ENCODE measurements at regions not wholly inside any gene's neighbourhood (a gene's known extent, or its start where the extent isn't known, plus 50 kb on each side); places are given as distances from the start of the nearest gene placed in this dataset.

DNA sequence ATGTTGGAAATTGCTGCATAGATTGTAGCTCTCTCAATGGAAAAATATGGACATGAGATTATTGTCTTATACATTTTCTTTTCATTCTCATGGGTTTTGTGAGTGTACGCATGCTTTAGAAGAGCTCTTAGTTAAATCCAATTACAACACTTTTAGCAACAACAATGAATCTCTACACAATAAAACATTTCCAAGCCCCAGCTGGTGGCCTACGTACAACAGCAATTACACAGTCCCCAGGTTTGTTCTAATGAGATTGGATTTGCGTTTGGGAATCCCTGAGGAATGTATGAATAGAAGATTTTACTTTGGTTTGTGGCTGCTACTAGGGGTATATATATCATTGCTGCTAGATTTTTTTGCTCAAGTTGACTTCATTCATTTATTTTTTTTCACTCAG, 98.6 kb downstream of the FHDC1 start:
- no CpG with 5 or more reads among the region's 3 CpGs for WGBS (ENCODE audit: extremely low coverage, insufficient coverage, low lambda C conversion rate)
- Histone ChIP-seq H3K36me3 (ENCODE audit: control insufficient read depth, insufficient read depth, low read length) (no peaks in the 10 kb centered on the region), H3K4me1 (ENCODE audit: control insufficient read depth, low read depth, low read length) (no peaks in the 10 kb centered on the region), H2BK5ac (ENCODE audit: low read length) (no peak overlapping the region), H3K4me3 (ENCODE audit: low read length) (no peak overlapping the region), H4K8ac (ENCODE audit: low read depth, low read length) (no peak overlapping the region), H2BK15ac (replicated peaks; ENCODE audit: low read depth) (no peak overlapping the region), H3K27me3 (ENCODE audit: insufficient read depth, low read length, poor library complexity) (no peaks in the 10 kb centered on the region), H2BK120ac (ENCODE audit: low read depth, low read length) (no peak overlapping the region), H3K23ac (ENCODE audit: low read length) (no peak overlapping the region), H2AK5ac (ENCODE audit: low read length) (no peak overlapping the region), H4K5ac (ENCODE audit: low read length) (no peak overlapping the region), H3K27ac (ENCODE audit: low read depth, low read length) (no peak overlapping the region), H3K79me1 (ENCODE audit: low read length) (no peaks in the 10 kb centered on the region), H3K18ac (ENCODE audit: low read length) (no peak overlapping the region), H3K4me2 (ENCODE audit: low read length) (no peak overlapping the region), H3K56ac (ENCODE audit: low read length) (no peak overlapping the region), H3K4ac (ENCODE audit: low read depth, low read length) (no peak overlapping the region), H3K9ac (ENCODE audit: low read length) (no peak overlapping the region), H3K79me2 (ENCODE audit: control insufficient read depth, insufficient read depth, low read length) (no peaks in the 10 kb centered on the region)
- no peak for DNase-seq

GRCh38 chr4:153036931-153037482, 100.9 kb downstream of the FHDC1 start:
- Histone ChIP-seq H2BK15ac (replicated peaks; ENCODE audit: low read depth) (no peak overlapping the region), H3K79me1 (ENCODE audit: low read length) (no peaks in the 10 kb centered on the region), H3K18ac (ENCODE audit: low read length) (no peak overlapping the region), H3K36me3 (ENCODE audit: control insufficient read depth, insufficient read depth, low read length) (no peaks in the 10 kb centered on the region), H3K23ac (ENCODE audit: low read length) (no peak overlapping the region), H3K4me1 (ENCODE audit: control insufficient read depth, low read depth, low read length) (no peaks in the 10 kb centered on the region), H3K4me3 (ENCODE audit: low read length) (no peak overlapping the region), H3K27me3 (ENCODE audit: insufficient read depth, low read length, poor library complexity) (no peaks in the 10 kb centered on the region), H2BK5ac (ENCODE audit: low read length) (no peak overlapping the region), H3K4ac (ENCODE audit: low read depth, low read length) (no peak overlapping the region), H4K8ac (ENCODE audit: low read depth, low read length) (no peak overlapping the region), H3K79me2 (ENCODE audit: control insufficient read depth, insufficient read depth, low read length) (no peaks in the 10 kb centered on the region), H2BK120ac (ENCODE audit: low read depth, low read length) (no peak overlapping the region), H3K9ac (ENCODE audit: low read length) (no peak overlapping the region), H3K4me2 (ENCODE audit: low read length) (no peak overlapping the region), H3K56ac (ENCODE audit: low read length) (no peak overlapping the region), H2AK5ac (ENCODE audit: low read length) (no peak overlapping the region), H3K27ac (ENCODE audit: low read depth, low read length) (no peak overlapping the region), H4K5ac (ENCODE audit: low read length) (no peak overlapping the region)
- DNase-seq = no peak
- no CpG with 5 or more reads among the region's 5 CpGs for WGBS (ENCODE audit: extremely low coverage, insufficient coverage, low lambda C conversion rate)

DNA sequence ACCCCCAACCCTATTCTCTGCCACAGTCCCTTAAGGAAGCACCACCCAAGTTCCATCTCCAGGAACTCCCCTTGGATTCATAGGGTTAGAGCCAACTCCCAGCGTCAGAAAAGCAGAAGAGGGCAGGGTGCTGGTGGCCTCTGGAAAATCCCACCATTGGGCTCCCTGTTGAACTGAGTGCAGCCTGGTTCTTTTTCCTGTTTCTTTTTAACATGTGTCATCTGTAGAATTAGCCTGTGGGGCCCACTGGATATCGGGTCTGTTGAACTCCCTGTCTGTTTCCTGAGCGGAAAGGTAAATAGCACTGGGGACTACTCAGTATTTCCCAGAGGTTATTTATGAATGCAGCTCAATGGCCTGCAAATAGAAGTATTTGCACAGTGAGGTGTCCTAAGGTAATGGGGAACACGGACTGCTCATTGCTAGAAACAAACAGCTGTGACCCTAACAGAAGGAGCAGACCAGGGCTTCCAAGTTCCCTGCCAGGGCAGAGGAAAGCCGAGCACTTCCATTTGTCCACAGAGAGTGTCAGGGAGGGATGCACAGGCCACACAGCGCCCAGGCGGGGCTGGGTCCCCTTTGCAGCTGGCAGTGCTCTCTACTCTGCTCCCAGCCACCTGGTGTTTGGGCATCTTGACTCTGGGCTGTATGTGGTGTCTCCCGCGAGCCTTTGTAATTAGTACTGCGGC, 102.6 kb downstream of the FHDC1 start:
- Histone ChIP-seq H3K23ac (ENCODE audit: low read length) (peak overlapping the region; percentile 86), H3K27me3 (ENCODE audit: insufficient read depth, low read length, poor library complexity) (no peaks in the 10 kb centered on the region), H3K4ac (ENCODE audit: low read depth, low read length) (no peak overlapping the region), H2AK5ac (ENCODE audit: low read length) (no peak overlapping the region), H2BK15ac (replicated peaks; ENCODE audit: low read depth) (no peak overlapping the region), H3K4me3 (ENCODE audit: low read length) (no peak overlapping the region), H3K79me2 (ENCODE audit: control insufficient read depth, insufficient read depth, low read length) (no peaks in the 10 kb centered on the region), H3K4me1 (ENCODE audit: control insufficient read depth, low read depth, low read length) (no peaks in the 10 kb centered on the region), H3K79me1 (ENCODE audit: low read length) (no peaks in the 10 kb centered on the region), H4K5ac (ENCODE audit: low read length) (no peak overlapping the region), H3K18ac (ENCODE audit: low read length) (no peak overlapping the region), H3K56ac (ENCODE audit: low read length) (peak overlapping the region; percentile 32), H2BK120ac (ENCODE audit: low read depth, low read length) (no peak overlapping the region), H2BK5ac (ENCODE audit: low read length) (no peak overlapping the region), H3K9ac (ENCODE audit: low read length) (no peak overlapping the region), H4K8ac (ENCODE audit: low read depth, low read length) (no peak overlapping the region), H3K36me3 (ENCODE audit: control insufficient read depth, insufficient read depth, low read length) (no peaks in the 10 kb centered on the region), H3K27ac (ENCODE audit: low read depth, low read length) (no peak overlapping the region), H3K4me2 (ENCODE audit: low read length) (no peak overlapping the region)
- WGBS (ENCODE audit: extremely low coverage, insufficient coverage, low lambda C conversion rate) = no CpG with 5 or more reads among the region's 10 CpGs
- DNase-seq = no peak

GRCh38 chr4:153039542-153040185, 103.5 kb downstream of the FHDC1 start:
- H3K56ac ChIP-seq (ENCODE audit: low read length) = no peak overlapping the region
- H3K79me1 ChIP-seq (ENCODE audit: low read length) = no peaks in the 10 kb centered on the region
- no peak overlapping the region for H2BK5ac ChIP-seq (ENCODE audit: low read length)
- no peak overlapping the region for H4K5ac ChIP-seq (ENCODE audit: low read length)
- DNase-seq = no peak
- H3K4me1 ChIP-seq (ENCODE audit: control insufficient read depth, low read depth, low read length) = no peaks in the 10 kb centered on the region
- H3K27ac ChIP-seq (ENCODE audit: low read depth, low read length) = no peak overlapping the region
- H3K9ac ChIP-seq (ENCODE audit: low read length) = no peak overlapping the region
- no peak overlapping the region for H4K8ac ChIP-seq (ENCODE audit: low read depth, low read length)
- H2BK15ac ChIP-seq (replicated peaks; ENCODE audit: low read depth) = no peak overlapping the region
- H3K79me2 ChIP-seq (ENCODE audit: control insufficient read depth, insufficient read depth, low read length) = no peaks in the 10 kb centered on the region
- H3K23ac ChIP-seq (ENCODE audit: low read length) = no peak overlapping the region
- no peak overlapping the region for H3K18ac ChIP-seq (ENCODE audit: low read length)
- no peak overlapping the region for H2AK5ac ChIP-seq (ENCODE audit: low read length)
- H3K27me3 ChIP-seq (ENCODE audit: insufficient read depth, low read length, poor library complexity) = no peaks in the 10 kb centered on the region
- no peak overlapping the region for H3K4ac ChIP-seq (ENCODE audit: low read depth, low read length)
- no peak overlapping the region for H2BK120ac ChIP-seq (ENCODE audit: low read depth, low read length)
- no peak overlapping the region for H3K4me2 ChIP-seq (ENCODE audit: low read length)
- H3K36me3 ChIP-seq (ENCODE audit: control insufficient read depth, insufficient read depth, low read length) = no peaks in the 10 kb centered on the region
- no CpG with 5 or more reads among the region's 3 CpGs for WGBS (ENCODE audit: extremely low coverage, insufficient coverage, low lambda C conversion rate)
- H3K4me3 ChIP-seq (ENCODE audit: low read length) = no peak overlapping the region

- H2AK5ac ChIP-seq (ENCODE audit: low read length) = no peak overlapping the region
- no peak overlapping the region for H3K4me3 ChIP-seq (ENCODE audit: low read length)
- no peak overlapping the region for H3K9ac ChIP-seq (ENCODE audit: low read length)
- DNase-seq = no peak
- WGBS (ENCODE audit: extremely low coverage, insufficient coverage, low lambda C conversion rate) = no CpG with 5 or more reads among the region's 6 CpGs
- H3K23ac ChIP-seq (ENCODE audit: low read length) = no peak overlapping the region
- no peaks in the 10 kb centered on the region for H3K36me3 ChIP-seq (ENCODE audit: control insufficient read depth, insufficient read depth, low read length)
- no peak overlapping the region for H3K27ac ChIP-seq (ENCODE audit: low read depth, low read length)
- H3K18ac ChIP-seq (ENCODE audit: low read length) = no peak overlapping the region
- H3K27me3 ChIP-seq (ENCODE audit: insufficient read depth, low read length, poor library complexity) = no peaks in the 10 kb centered on the region
- H3K79me2 ChIP-seq (ENCODE audit: control insufficient read depth, insufficient read depth, low read length) = no peaks in the 10 kb centered on the region
- H2BK15ac ChIP-seq (replicated peaks; ENCODE audit: low read depth) = no peak overlapping the region
- H4K5ac ChIP-seq (ENCODE audit: low read length) = no peak overlapping the region
- H2BK120ac ChIP-seq (ENCODE audit: low read depth, low read length) = no peak overlapping the region
- no peaks in the 10 kb centered on the region for H3K79me1 ChIP-seq (ENCODE audit: low read length)
- H3K4me1 ChIP-seq (ENCODE audit: control insufficient read depth, low read depth, low read length) = no peaks in the 10 kb centered on the region
- H4K8ac ChIP-seq (ENCODE audit: low read depth, low read length) = no peak overlapping the region
- H3K4ac ChIP-seq (ENCODE audit: low read depth, low read length) = no peak overlapping the region
- no peak overlapping the region for H2BK5ac ChIP-seq (ENCODE audit: low read length)
- no peak overlapping the region for H3K56ac ChIP-seq (ENCODE audit: low read length)
- no peak overlapping the region for H3K4me2 ChIP-seq (ENCODE audit: low read length)
Observed at GRCh38 chr4:153040677-153041076, 104.6 kb downstream of the FHDC1 start.
